DMS153 treated with DMSO at 0.1 percent for 48 hours (cell line): ENCODE measurements at regions not wholly inside any gene's neighbourhood (a gene's known extent, or its start where the extent isn't known, plus 50 kb on each side); places are given as distances from the start of the nearest gene placed in this dataset.
"Not testable (repeated sequence)": the region's sequence is repeated elsewhere in the genome, so short reads cannot be mapped to it uniquely, and the experiment has no call there.

Source experiments
- DNase-seq: peaks from one replicate; lab custom pipeline; 2025; ENCODE audit not compliant: unreplicated experiment; lab: John Stamatoyannopoulos, UW

- no peak for DNase-seq
Observed at GRCh38 chrX:65828599-65828998, 161.1 kb downstream of the MSN start.

- DNase-seq = not testable (repeated sequence)
Observed at GRCh38 chrX:65825226-65825625, 157.8 kb downstream of the MSN start.

GRCh38 chrX:65821721-65822496, 154.5 kb downstream of the MSN start:
- no peak for DNase-seq

GRCh38 chrX:65819983-65820382, 152.5 kb downstream of the MSN start:
- DNase-seq = not testable (repeated sequence)

GRCh38 chrX:65813245-65813644, 145.8 kb downstream of the MSN start:
- DNase-seq = no peak

GRCh38 chrX:65811558-65812228, 144.2 kb downstream of the MSN start:
- no peak for DNase-seq
